CD4-positive, alpha-beta T cell treated with Interleukin-6 at 100 ng/mL for 8 hours (primary cell): ENCODE measurements at regions not wholly inside any gene's neighbourhood (a gene's known extent, or its start where the extent isn't known, plus 50 kb on each side); places are given as distances from the start of the nearest gene placed in this dataset.
"Not testable (repeated sequence)": the region's sequence is repeated elsewhere in the genome, so short reads cannot be mapped to it uniquely, and the experiment has no call there.

ENCODE experiments used
- DNase-seq: peaks from one replicate; pipeline ENCODE4 v3.0.0-alpha.2; 2020; ENCODE audit warnings: mixed read lengths, low spot score

DNA sequence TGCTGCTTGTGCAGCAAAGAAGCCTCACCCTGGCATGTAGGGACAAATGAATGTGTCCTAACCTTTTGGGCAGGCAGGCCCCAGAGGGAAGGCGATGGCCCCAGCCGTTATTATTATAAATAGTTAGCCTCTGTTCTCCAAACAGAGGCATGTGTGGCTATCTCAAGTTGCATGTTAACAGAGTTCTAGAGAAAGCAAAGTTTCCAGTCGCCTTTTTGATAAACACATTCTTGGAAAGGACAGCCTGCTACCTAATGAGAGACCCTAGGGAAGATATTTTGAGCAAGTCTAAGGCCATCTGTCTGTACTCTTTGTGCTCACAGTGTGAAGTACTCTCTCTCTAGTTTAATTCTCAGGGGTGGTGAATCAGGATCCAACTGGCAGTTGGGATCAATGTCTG lies 97.4 kb upstream of the FHL2 start:
- DNase-seq, result no peak

DNA sequence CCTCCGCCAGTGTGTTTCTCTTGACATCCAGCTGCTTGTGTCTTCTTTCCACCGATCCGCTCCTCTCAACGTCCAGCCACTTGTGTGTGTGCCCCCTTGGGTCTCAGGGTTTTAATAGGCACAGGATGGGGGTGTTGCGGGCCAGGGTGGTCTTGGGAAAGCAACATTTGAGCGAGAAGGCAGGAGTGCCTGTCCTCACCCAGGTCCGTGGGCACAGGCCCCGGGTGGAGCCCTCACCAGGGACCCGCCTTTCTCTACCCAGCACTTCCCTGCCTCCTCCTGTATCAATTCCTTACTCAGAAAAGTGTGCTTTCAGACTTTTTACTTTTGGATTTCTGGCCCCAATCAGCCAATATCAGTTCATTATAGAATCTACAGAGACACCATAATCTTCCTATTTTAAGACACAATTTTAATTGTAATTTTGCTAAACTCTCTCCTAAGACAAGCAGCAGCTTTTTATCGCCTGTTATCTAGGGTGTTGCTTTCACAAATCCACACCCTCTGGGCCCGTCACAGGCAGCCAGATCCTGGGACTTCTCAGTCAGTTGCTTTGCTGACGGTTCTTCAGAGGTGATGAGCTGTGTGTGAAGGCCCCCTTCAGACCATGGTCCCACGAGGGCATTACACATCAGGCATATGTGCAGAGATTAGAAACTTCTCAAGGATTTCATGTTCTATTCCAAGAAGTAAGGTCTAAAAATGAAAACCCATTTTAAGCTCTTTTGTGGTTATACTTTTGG lies 96.0 kb upstream of the FHL2 start:
- no peak for DNase-seq

DNA sequence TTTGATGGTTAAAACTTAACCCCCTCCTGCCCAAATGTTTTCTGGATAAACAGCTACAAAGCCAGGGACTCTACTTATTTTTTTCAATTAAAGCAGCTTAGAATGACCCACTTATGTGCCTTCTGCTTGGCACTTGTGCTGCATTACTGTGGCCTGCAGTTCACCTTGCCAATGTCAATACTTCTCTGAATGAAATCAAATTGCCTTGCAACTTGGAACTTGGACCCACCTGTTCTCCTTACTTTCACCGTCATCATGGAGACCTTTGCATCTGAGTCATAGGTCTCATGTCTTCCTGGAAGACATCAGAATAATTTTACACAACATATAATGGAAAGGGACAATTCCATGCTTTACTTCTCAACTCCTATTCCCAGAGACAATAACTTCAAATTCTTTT lies 92.1 kb upstream of the FHL2 start:
- no peak for DNase-seq

DNA sequence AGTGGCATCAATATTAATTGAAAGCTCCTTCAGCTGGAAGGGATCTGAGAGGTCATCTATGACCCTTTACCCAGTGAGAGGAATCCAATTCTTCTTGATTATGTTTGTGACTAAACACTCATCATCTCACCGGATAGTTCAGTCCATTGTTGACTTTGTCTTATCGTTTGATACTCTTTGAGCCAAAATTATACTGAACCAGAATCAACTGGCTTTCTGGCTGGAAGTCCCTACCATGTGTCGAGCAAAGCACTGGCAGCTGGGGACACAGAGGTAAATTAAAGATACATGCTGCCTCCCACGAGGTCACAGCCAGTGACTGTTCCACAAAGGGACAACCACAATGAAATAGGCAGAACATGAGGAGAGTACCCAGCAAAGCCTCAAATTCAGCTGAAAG lies 91.4 kb upstream of the FHL2 start:
- no peak for DNase-seq

DNA sequence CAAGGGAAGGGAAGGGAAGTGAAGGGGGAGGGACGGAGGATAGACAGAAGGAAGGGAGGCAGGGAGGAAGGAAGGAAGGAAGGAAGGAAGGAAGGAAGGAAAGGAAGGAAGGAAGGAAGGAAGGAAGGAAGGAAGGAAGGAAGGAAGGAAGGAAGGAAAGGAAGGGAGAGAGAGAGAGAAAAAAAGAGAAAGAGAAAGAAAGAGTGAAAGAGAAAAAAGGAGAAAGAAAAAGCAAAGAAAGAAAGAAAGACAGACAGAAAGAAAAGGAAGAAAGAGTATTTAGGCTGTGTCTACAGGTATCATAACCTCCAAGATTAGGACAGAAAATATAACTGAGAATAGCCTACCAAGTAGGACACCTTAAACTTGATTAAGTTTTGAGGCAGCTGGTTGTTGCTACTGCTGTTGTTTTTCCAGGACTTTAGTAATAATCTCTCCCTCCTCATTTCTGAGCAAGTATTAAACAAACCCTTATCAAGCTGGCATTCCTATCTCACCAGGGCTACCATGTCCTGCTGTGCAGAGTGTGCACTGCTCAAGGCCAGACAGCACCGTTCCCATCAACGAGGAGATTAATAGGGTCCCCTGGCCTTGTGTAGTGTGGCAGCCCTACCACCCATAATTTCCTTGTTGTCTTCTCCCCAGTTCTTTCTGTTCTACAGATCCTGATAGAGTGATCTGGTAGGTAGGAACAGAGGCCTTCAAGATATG lies 90.5 kb upstream of the FHL2 start:
- no peak for DNase-seq

DNA sequence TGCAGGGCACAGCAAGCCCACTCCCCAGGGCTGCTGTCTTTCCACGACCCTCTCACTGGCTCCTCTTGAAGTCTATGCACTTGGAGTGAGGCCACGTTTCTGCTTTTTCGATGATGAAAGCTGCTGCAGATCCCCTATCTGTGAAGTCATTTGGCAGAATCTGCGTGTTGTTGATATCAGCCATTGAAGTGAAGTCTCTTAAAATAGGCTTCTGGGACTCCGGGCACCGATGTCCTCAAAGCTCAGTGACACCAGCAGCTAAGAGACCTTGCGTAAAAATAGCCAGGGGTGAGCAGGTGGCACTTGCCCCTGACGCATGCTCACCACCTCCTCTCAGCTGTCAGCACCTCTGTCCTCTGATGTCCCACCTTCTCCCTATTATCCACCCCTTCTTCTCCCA lies 89.4 kb upstream of the FHL2 start:
- no peak for DNase-seq

DNA sequence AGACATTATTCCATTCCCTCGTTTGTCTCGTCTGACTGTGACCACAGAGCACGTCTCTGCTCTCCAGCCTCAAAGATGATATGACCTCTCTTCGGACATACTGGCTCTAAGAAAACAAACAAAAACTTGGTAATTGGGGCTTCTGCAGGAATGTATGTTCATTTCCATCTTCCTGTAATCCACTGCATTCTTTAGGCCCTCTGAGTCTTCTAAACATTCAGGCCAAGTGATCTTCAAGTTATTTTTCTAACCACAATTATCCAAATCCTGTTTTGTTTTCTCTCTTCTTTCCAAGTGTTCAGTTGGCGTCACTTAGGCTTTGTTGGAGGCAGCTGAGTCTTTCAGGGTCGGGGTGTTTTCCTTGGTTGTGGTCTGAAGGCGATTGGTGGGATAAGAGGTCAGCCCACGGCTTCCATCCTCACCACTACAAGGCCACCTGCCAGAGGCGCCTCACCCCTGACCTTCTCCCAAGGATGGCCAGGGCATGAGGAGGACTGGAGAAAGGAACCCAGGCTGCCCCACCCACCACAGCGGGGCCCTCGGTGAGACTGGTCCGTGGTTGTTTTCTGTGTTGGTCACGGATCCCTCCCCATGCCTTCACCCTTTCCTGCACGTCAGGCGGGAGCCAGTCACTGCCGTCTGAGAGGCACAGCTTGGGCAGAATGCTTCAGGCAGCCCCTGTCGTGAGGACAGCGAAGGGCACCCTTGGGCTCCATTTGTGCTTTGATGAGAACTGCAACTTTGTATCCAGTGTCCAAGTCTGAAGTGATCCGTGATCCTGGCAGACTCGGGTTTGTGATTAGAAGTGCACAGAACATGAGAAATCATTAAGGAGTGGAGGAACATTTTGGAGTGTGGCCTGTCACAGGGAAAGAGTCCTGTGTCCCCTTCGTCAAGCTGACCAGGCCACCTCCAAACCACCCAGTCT lies 88.6 kb upstream of the FHL2 start:
- no peak for DNase-seq

DNA sequence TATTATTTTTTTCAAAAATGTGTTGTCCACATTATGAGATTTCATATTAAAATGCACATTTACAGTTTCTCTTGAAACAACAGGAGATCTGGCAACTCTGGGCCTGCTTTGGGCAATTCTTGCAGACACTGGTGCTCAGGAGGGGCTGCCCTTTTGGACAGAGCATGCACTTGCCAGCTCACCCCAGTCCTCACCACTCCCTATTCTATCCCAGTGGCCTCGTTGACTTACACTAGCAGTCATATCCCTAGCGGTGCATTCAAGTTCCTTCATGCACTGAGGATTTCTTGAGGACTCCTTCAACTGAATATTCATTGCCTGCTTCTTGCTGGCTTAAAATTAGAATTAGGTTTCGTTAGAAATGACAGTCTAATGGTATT lies 87.9 kb upstream of the FHL2 start:
- DNase-seq, result no peak

DNA sequence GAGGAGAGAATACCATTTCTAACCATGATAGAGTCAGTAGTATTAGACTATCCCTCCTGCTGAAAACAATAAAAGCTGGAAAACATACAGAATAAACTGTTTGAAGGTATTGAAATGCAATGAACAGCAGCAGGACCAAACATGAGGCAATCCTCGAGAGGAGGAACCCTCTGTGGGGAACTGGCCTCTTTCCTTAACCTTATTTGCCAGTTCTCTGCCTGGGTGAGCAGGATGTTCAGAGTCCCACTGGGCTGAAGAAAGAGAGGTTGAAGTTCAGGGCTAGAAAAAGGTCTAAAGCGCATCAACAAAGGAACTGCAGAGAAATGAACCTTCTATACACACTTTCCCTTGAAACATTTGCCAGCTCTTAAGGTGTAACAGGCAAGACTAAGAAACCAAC lies 79.8 kb upstream of the FHL2 start:
- no peak for DNase-seq

DNA sequence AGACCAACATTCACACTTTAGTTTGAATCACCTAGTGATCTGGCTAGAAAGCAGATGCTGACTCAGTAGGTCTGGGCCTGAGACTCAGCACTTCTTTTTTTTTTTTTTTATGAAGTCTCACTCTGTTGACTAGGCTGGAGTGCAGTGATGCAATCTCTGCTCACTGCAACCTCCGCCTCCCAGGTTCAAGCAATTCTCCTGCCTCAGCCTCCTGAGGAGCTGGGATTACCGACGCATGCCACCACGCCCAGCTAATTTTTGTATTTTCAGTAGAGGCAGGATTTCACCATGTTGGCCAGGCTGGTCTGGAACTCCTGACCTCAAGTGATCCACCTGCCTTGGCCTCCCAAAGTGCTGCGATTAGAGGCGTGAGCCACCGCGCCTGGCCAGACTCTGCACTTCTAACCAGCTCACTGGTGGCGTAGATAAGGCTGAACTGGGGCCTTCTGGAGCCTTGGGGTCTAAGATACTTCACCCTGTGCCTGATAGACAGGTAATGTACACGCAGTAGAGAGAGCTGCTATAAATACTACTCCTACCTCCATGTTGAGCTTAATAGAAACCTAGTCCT lies 78.3 kb upstream of the FHL2 start:
- DNase-seq, result not testable (repeated sequence)

DNA sequence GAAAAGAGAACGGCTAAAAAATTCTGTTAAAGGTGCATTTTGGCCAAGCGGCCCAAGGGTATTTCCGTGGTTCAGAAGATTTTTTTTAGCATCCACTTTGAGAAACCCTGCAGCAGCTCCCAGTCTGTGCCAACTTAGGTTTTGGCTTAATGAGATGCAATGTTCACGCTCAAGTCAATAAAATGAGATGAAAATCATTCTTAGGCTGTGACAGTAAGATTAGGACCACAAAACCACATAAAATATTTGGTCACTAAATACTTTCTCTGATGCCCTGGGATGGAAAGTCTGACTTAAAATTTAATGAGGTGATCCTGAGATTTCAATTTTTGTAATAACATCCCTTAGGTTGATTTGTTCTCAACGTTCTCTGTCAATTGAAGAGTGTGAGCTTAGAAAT lies 74.2 kb upstream of the FHL2 start:
- no peak for DNase-seq

DNA sequence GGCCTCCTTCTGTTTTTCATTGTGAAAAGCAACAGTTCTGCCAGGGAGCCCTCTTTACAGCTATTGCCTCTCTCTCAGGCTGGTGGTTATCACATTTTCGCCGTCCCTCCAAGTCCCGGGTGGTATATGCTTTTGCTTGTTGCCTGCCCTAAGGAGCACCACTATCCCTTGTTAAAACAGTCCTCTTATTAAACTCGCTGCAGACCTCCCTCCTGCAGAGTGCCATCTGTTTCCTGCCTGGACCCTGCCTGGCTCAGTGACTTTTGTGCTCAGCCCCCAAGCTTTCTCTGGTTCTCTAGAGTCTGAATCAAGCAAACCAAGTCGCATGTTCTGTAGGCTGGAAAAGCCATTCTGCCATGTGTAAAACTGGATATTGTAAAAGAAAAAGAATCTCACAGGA lies 72.1 kb upstream of the FHL2 start:
- no peak for DNase-seq

DNA sequence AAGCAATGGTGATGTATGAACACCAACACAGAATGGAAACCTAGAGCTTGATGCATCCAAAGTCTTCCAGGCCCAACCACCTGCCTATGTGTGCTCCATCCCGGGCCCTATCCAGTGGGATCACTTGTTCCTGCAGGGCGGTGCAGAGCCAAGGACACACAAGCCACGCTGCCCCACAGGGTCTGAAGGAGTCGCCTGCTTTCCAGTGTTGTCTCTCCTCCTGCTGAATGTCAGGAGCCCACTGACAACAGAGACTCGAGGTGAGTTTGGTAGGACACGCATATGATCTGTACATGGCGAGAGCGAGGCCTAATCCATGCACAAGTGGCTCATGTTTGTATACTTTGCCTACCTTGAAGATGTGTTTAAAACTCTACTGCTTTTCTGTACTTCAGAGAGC lies 70.9 kb upstream of the FHL2 start:
- no peak for DNase-seq

DNA sequence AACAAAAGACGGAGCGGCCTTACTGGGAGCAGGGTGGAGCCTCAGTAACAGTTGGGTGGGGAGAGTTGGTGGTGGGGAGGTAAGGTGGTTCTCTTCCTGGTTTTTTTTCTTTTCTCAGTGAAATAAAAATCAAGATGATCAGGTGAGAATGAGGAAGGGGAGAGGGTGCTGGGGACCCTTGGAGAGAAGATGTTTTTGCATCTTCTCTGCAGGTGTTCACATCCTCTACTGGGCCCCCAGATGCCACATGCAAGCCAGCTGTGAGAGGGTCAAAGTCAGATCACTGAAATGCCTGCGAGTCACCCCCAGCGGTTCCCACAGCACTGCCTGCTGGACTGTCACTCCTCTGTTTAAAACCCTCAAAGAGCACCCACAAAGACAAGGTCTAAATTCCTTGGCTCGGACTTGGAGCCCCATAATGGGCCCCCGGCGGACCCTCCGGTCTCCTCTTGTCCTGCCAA lies 69.8 kb upstream of the FHL2 start:
- no peak for DNase-seq

DNA sequence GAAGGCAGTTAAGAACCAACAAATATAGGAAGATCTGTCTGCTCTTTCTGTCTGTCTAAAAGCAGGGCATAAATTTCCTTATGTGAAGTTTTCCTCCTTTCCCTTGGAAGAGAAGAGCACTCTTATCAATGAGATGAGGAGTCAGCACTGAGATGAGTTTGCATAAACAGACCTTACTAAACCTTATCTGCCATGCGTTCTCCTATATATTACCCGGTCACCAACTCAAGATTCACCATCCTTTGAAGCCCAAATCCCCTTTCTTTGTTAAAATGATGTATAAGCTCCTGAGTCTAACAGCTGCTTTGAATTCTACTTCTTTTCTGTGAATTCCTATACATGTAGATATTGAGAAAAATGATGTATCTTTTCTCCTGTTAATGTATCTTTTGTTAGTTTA lies 65.5 kb upstream of the FHL2 start:
- no peak for DNase-seq

DNA sequence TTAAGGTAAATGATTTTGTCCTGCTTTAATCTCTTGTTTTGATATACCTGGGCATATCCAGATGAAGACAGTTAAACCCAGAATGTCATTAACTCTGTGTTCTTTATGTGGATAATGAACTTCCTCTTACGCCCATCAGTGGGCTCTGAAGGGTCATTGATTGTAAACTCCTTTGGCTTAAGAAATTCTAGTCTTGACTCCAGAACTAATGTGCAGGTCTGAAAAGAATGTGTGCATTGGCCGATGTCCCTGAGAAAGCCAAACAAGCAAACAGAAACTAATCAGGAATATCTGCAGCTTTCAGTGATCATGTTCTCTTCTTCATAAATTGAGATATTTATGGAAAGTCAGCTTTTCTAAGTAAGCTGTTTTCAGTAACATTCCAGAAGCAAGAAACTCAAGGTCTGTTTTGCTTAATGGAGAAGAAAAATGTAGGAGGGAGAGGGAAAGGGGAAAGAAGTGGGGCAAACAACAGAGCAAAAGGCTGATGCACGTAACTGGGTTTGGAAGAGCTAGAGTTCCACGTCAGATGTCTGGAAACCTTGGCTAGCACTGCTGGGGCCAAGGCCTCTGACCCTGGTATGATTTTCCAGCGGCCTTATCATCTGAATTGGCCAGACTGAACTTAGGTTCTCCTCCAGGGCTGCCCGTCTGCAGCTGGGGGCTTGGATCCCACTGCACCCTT lies 61.3 kb upstream of the FHL2 start:
- DNase-seq, result no peak

DNA sequence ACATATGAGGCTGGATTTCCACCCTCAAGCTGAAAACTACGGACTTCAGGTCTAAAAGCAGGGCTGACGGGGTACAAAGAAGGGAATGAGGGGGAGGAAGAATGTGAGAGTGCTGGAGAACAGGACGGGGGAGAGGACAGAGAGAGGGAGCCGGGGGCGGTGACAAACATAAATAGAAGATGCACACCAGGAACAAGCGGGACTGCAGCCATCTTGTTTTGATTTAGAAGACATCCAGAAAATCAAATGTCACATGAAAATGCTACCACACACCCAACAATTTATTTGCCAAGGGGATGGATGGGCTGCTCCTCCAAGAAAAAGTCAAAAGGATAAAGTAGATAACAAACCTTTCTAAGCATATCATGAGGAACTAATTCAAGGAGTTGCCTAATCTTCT lies 59.2 kb upstream of the FHL2 start:
- DNase-seq, result no peak

DNA sequence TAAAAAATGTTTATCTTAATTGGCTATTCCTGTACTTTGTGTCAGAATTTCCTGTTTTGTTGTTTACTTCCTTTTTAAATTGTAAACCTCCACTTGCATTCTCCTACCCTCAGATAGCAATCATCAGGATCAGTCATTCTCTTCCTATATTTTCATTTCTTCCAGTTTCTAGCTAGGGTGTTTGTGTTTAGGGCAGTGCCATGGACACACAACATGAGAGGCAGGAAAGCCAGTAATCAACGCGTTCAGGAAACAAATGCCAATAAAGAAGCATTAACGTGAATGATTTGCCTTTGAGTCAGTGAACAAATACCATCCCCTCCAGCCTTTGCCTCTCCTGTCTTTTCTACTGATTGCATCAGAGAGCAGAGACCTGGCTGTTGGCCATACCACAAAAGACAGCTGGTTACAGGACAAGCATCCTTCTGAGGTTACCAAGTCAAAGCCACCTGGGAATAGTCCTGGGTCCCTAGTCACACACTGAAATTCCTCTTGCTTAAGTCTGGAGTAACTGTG lies 56.7 kb upstream of the FHL2 start:
- DNase-seq, result no peak

DNA sequence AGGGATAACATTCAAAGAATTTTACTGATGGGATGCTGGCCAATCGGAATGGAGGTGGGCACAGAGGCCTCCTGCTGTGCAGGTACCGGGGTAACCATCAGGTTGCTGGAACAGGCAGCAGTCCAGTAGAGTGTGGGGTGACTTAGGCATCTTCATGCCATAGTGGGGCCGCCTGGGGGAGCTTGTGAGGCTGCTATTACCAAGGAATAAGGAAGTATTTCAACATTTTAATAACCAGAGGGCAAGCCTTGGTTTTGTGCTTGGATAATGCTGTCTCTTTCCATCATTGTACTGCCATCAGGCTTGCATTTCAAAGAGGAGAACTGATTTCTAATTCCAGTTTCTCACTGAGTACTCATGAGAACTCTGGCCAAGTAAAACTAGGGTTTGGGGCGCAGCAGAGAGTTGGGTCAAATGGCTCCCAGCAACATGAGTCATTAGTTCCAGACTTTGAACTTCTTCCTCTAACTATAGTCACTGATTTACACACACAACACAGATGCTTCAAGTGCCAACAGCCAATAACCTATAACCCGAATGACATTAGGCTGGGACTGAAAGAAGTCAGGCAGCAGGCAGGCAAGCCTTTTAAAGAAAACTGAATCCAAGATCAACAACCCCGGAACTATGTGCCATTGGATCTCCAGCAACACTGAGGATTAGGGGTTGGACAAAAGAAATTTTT lies 56.1 kb upstream of the FHL2 start:
- no peak for DNase-seq

DNA sequence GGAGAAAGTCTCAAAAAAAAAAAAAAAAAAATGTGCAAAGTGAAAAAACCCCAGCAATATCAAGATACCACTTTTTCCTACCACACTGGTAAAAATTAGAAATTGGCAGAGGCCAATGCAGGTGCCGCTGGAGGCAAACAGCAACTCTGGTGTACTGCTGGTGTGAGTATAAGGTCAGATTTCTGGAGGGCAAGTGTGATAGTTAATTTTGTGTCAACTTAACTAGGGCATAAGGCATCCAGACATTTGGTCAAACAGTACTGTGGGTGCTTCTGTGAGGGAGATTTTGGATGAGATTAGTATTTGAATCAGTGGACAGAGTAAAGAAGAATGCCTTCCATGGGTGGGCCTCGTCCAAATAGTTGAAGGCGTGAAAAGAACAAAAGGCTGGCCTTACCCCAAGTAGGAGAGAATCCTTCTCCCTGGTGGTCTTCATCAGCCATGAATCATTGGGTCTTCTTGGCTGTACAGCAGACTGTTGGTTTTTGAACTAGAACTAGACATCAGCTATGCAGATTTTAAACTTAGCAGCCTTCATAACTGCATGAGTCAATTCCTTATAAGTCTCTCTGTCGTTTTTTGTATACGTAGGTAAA lies 52.8 kb upstream of the FHL2 start:
- no peak for DNase-seq

DNA sequence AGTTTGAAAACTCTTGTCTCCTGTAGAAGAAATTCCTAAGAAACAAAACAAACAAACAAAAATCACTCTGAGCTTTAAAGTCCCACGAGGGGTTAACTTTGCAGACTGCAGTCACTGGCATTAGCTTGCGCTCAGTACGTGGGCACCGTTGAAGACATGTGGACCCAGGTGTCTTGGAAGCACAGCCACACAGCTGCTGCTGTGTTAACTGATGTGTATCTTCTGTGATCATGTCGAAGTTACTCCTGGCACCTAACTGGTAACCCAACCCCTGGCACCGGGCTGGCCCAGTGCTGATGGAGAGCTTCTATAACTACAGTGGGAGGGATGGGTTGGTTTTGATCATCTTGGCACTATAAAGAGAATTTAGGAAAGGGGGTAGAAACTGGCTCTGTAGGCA lies 51.6 kb upstream of the FHL2 start:
- DNase-seq, result no peak
